ENCODE measurements at regions not wholly inside any gene's neighbourhood (a gene's known extent, or its start where the extent isn't known, plus 50 kb on each side); places are given as distances from the start of the nearest gene placed in this dataset.

DNA sequence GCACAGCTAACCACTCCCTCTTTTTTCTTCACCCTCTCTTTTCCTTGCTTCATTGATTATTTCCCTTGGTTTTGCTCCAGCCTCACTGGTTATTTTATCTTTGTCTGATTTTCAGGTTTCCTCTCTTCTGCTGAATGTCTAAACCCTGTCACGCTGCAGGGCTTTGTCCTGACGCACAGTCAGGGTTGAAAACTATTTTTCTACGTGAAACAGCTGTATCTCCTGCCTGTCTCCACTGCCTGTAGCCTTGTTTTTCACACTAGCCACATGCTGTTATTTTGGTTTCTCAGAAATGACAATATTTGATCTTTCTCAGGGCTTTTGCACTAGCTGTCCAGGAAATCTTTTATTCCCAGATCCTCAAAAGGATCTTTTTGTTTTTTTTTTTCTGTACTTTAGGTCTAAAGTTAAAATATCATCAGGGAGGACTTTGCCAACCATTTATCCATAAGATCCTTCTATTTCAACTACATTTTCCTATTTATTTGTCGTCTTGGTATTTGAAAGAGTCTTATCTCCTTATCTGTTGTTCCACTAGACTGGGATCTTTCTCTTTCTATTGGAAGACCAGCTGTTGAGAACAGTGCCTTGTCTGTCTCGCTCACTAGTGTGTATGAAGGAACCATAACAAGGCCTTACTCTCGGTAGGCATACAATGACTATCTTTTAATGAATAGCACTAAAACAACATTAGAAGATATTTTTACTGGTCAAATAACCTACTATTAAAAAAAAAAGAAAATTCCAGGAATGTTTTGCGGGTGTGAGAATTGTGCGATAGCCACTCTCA lies 164.3 kb downstream of the PDHA2 start:
- no peak for TF ChIP-seq EZH2phosphoT487 (IDR thresholded peaks at IDR 0.05; ENCODE audit: borderline replicate concordance, low read depth, low read length)
- Histone ChIP-seq H3K36me3 (ENCODE audit: insufficient read depth, low read length) (no peaks in the 10 kb centered on the region), H3K79me2 (ENCODE audit: insufficient read depth, low read depth, low read length) (no peaks in the 10 kb centered on the region), H3K4me2 (ENCODE audit: low read length) (no peak overlapping the region), H3K4me1 (ENCODE audit: insufficient read depth, low read length, poor library complexity, severe bottlenecking) (no peaks in the 10 kb centered on the region), H4K20me1 (ENCODE audit: insufficient read depth, low read length) (no peaks in the 10 kb centered on the region), H3K27ac (ENCODE audit: low read depth, low read length, poor library complexity, severe bottlenecking) (no peak overlapping the region), H3K9me3 (ENCODE audit: low read length) (no peaks in the 10 kb centered on the region), H3K4me3 (ENCODE audit: low read depth, low read length, poor library complexity, severe bottlenecking) (no peak overlapping the region), H2AFZ (ENCODE audit: low read length) (no peak overlapping the region), H3K9me2 (ENCODE audit: insufficient read depth, low read length) (no peaks in the 10 kb centered on the region)
- no peak for DNase-seq (ENCODE audit: low spot score)
- POLR2A ChIA-PET = no interaction called here
- intact Hi-C loops (cut with micrococcal nuclease; ENCODE audit: unreplicated experiment) = no loop called here
- CTCF ChIA-PET (ENCODE audit: unreplicated experiment) = no interaction called here
- no TSS peak for BruUV-seq (replicated peaks)

DNA sequence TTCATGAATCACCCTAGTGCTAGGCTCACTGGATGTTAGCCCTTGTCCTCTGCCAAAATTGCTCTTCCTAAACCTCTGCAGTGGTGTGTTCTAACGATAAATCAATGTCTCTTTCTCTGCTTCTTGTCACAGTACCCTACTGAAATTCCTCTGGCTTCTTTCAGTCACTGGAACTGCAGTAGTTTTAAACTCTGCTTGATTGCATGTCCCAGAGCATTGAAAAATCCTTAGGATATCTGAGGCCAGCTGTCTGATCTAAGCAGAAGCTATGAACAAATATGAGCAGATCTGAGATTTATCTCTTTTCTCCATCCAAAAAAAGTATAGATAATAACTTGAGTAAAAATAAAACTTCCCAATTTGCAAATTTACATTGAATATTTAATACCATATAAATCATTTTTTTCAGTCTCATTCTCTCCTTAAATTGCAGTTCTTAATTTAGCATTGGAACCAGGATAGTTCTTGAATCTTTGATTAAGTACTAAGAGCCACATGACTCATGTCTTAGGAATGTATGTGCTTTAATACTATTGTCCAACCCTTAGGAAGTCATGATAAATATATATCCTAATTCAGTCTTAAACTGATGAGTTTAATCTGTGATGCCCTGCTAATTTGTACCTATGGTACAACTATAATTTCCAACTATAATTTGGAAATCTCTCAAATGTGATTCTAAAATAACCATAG lies 169.7 kb downstream of the PDHA2 start:
- DNase-seq (ENCODE audit: low spot score) = no peak
- Histone ChIP-seq H3K36me3 (ENCODE audit: insufficient read depth, low read length) (no peaks in the 10 kb centered on the region), H2AFZ (ENCODE audit: low read length) (no peak overlapping the region), H3K4me2 (ENCODE audit: low read length) (no peak overlapping the region), H3K27ac (ENCODE audit: low read depth, low read length, poor library complexity, severe bottlenecking) (no peak overlapping the region), H3K9me2 (ENCODE audit: insufficient read depth, low read length) (no peaks in the 10 kb centered on the region), H3K9me3 (ENCODE audit: low read length) (no peaks in the 10 kb centered on the region), H3K4me3 (ENCODE audit: low read depth, low read length, poor library complexity, severe bottlenecking) (no peak overlapping the region), H4K20me1 (ENCODE audit: insufficient read depth, low read length) (no peaks in the 10 kb centered on the region), H3K4me1 (ENCODE audit: insufficient read depth, low read length, poor library complexity, severe bottlenecking) (no peaks in the 10 kb centered on the region), H3K79me2 (ENCODE audit: insufficient read depth, low read depth, low read length) (no peaks in the 10 kb centered on the region)
- CTCF ChIA-PET (ENCODE audit: unreplicated experiment) = no interaction called here
- intact Hi-C loops (cut with micrococcal nuclease; ENCODE audit: unreplicated experiment) = no loop called here
- no TSS peak for BruUV-seq (replicated peaks)
- no peak for TF ChIP-seq CTCF (conservative IDR thresholded peaks at IDR 0.05; ENCODE audit: low read length)
- TF ChIP-seq EZH2phosphoT487 (IDR thresholded peaks at IDR 0.05; ENCODE audit: borderline replicate concordance, low read depth, low read length) = no peak
- POLR2A ChIA-PET = no interaction called here

GRCh38 chr4:96012687-96013086 lies 172.8 kb downstream of the PDHA2 start:
- no peak overlapping the region for H2AFZ ChIP-seq (ENCODE audit: low read length)
- H3K79me2 ChIP-seq (ENCODE audit: insufficient read depth, low read depth, low read length) = no peaks in the 10 kb centered on the region
- BruUV-seq (replicated peaks) = no TSS peak
- no peaks in the 10 kb centered on the region for H3K36me3 ChIP-seq (ENCODE audit: insufficient read depth, low read length)
- TF ChIP-seq CTCF (conservative IDR thresholded peaks at IDR 0.05; ENCODE audit: low read length) (no peak), EZH2phosphoT487 (IDR thresholded peaks at IDR 0.05; ENCODE audit: borderline replicate concordance, low read depth, low read length) (no peak)
- no peak overlapping the region for H3K27ac ChIP-seq (ENCODE audit: low read depth, low read length, poor library complexity, severe bottlenecking)
- H4K20me1 ChIP-seq (ENCODE audit: insufficient read depth, low read length) = no peaks in the 10 kb centered on the region
- no peak overlapping the region for H3K4me3 ChIP-seq (ENCODE audit: low read depth, low read length, poor library complexity, severe bottlenecking)
- ChIA-PET POLR2A (interaction anchor here (0.6 kb wide), 2 partner anchors 972 to 1680 kb away, joined by 3 to 4 read pairs; no protein-coding TSS in a partner anchor), CTCF (ENCODE audit: unreplicated experiment) (no interaction called here)
- H3K9me3 ChIP-seq (ENCODE audit: low read length) = no peaks in the 10 kb centered on the region
- no peaks in the 10 kb centered on the region for H3K4me1 ChIP-seq (ENCODE audit: insufficient read depth, low read length, poor library complexity, severe bottlenecking)
- no peak for DNase-seq (ENCODE audit: low spot score)
- H3K9me2 ChIP-seq (ENCODE audit: insufficient read depth, low read length) = no peaks in the 10 kb centered on the region
- intact Hi-C loops (cut with micrococcal nuclease; ENCODE audit: unreplicated experiment) = no loop called here
- no peak overlapping the region for H3K4me2 ChIP-seq (ENCODE audit: low read length)

Measured in OCI-LY7 (cell line).